NOMO-1 treated with DMSO at 0.1 percent for 48 hours (cell line): ENCODE measurements at regions not wholly inside any gene's neighbourhood (a gene's known extent, or its start where the extent isn't known, plus 50 kb on each side); places are given as distances from the start of the nearest gene placed in this dataset.

Experiments used
- DNase-seq: peaks from one replicate; lab custom pipeline; 2025; ENCODE audit not compliant: unreplicated experiment; lab: John Stamatoyannopoulos, UW

DNA sequence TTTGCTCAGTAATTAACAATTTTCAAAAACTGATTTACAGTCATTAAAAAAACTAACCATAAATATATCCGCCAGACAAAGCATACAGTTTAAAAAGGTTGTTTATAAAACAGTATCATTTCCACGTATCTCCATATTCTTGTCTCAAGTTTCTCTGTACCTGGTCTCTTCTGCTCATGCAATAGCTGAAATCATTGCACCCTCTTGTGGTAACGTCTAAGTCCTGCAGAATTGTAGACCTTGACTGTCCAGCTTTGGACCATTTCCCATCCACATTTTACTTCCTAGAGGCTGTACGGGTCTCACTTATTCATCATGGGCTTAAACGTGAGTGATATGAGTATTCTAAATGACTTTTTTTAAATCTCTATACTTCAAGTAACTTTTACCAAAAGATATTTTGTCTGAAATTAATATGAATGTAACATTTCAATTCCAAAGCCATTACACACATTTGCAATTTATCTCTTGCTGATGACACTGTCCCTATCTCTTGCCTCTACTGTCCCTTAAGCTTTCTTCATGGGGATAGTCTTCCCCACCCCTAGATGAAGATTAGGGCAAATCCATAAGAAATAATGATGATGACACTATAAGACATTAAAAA, 118.5 kb downstream of the BTC start:
- peak; percentile 56 for DNase-seq

DNA sequence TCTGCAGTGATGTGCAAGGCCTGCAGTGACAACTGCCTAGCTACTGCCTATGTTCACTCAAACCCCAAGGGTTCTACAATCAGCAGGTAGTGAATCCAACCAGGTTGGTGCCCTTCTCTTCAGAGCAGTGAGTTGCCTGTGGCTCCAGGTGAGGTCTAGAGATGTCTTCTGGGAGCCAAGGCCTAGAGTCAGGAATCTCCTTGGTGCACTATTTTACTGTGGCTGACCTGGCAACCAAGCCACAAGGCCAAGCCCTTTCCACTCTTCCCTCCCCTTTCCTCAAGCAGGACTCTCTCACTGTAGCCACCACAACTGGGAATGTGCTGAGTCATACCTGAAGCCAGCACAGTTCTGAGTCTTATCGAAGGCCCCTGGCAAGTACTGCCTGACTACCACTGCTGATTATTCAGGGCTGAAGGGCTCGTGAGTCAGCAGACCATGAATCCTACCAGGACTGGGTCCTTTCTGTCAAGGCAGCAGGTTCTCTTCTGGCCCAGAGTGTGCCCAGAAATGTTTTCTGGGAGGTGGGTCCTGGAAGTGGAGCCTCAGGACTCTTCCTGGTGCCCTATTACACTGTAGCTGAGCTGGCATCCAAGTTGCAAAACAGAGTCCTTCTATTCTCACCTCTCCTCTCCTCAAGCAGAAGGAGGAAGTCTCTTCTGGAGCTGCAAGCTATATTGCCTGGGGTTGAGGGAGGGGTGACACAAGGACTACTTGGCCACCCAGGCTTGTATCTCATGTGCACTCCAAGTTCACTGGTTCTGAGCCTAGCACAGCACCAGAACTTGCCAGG, 111.6 kb downstream of the BTC start:
- DNase-seq = no peak

DNA sequence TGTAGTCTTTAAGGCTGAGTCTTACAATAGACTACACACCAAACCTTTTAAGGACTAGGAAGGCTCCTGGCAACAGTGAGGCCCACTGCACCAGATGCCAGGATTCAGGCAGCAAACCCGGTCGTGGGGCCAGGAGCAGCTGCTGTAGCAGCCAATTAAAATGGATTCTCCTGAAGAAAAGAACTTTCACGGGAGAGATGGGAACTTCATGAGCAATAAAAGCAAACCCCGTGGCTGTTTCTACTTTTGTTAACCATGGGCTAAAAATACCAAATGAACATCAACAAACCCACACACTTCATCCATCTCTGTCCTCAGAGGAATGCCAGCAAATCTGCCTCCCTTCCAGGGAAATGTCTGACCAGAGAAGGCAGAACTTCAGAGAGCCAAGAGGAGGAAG, 101.4 kb downstream of the BTC start:
- DNase-seq = no peak
